K562 (cell line): ENCODE measurements at regions not wholly inside any gene's neighbourhood (a gene's known extent, or its start where the extent isn't known, plus 50 kb on each side); places are given as distances from the start of the nearest gene placed in this dataset.

ENCODE experiments used
- ATAC-seq: fragments of 200-7000 bp; cut with Tn5 transposase; 3 replicates; pipeline ENCODE4 v1.9.1; 2020; ENCODE audit warnings: moderate library complexity
- BruUV-seq: library from RNA; stranded (reverse); fragments of 400-500 nt; replicated peaks from 2 replicates; lab custom pipeline; 2021; lab: Mats Ljungman, UMichigan
- CTCF ChIA-PET: fragments of 300-600 bp; formaldehyde crosslinking; extraction: SDS; loops from one replicate; lab custom pipeline; 2021; ENCODE audit warnings: low intra/inter-chr PET ratio; lab: Yijun Ruan, JAX
- POLR2A ChIA-PET: fragments of 300-600, 350-650 bp; sonication (Branson Sonifier 250); formaldehyde crosslinking; extraction: SDS; loops from one replicate; lab custom pipeline; 2021; ENCODE audit warnings: antibody characterized with exemption, inconsistent platforms; lab: Yijun Ruan, JAX
- DNase-seq, 4 experiments: peaks; one replicate each; pipeline versions ENCODE4 v3.0.0 to v3.0.0-alpha.2; 2011 to 2018; ENCODE audit warnings: low spot score in 3 of 4, mixed read lengths in 3 of 4; ENCODE audit errors: extremely low read depth in 1 of 4
- FAIRE-seq: peaks from 2 replicates; lab custom pipeline; 2011; peaks lifted over from hg19 to GRCh38; lab: Jason Lieb, UNC
- H2AFZ ChIP-seq: 2 replicates; pipeline ENCODE4 v1.6.0; 2011; ENCODE audit warnings: low read depth, low read length, control low read depth, inconsistent platforms
- H3K27ac ChIP-seq: fragments of 200-600 bp; 3 replicates; pipeline ENCODE4 v1.8.0; 2011; ENCODE audit warnings: low read depth, mild to moderate bottlenecking, control low read depth, inconsistent platforms, low read length, moderate library complexity, mixed read lengths; ENCODE audit errors: extremely low read depth
- H3K27me3 ChIP-seq, 2 experiments: fragments of 300-600 bp in 1 of 2; 2 replicates in 1 of 2; 3 replicates in 1 of 2; pipeline versions ENCODE4 v1.6.0 to v1.8.0; 2011; ENCODE audit warnings: inconsistent platforms in 2 of 2, low read length in 2 of 2, mild to moderate bottlenecking in 1 of 2, mixed read lengths in 1 of 2, moderate library complexity in 1 of 2; ENCODE audit not compliant: control insufficient read depth in 2 of 2, insufficient read depth in 2 of 2
- H3K36me3 ChIP-seq: fragments of 300-600 bp; 3 replicates; pipeline ENCODE4 v1.8.0; 2011; ENCODE audit warnings: mild to moderate bottlenecking, low read length, inconsistent platforms; ENCODE audit not compliant: control insufficient read depth, insufficient read depth
- H3K4me1 ChIP-seq, 2 experiments: fragments of 200-600 bp in 1 of 2; replicated peaks in 1 of 2; 2 replicates in 1 of 2; 3 replicates in 1 of 2; pipeline versions ENCODE4 v1.5.1 to v1.8.0; 2011; ENCODE audit warnings: inconsistent platforms in 2 of 2, low read length in 2 of 2, mild to moderate bottlenecking in 1 of 2, mixed read lengths in 1 of 2, moderate library complexity in 1 of 2; ENCODE audit not compliant: control insufficient read depth in 2 of 2, insufficient read depth in 2 of 2
- H3K4me2 ChIP-seq: 2 replicates; pipeline ENCODE4 v1.6.1; 2011; ENCODE audit warnings: low read length, control low read depth, inconsistent platforms, mixed read lengths; ENCODE audit not compliant: insufficient read depth
- H3K4me3 ChIP-seq: fragments of 200-600 bp; sonication (generic), shearing (Covaris generic); 2 replicates; pipeline ENCODE4 v1.5.1; 2016; ENCODE audit warnings: control low read depth, inconsistent platforms
- H3K79me2 ChIP-seq: fragments of 200-600 bp; 3 replicates; pipeline ENCODE4 v1.8.0; 2011; ENCODE audit warnings: low read length, inconsistent platforms; ENCODE audit not compliant: control insufficient read depth, insufficient read depth
- H3K9ac ChIP-seq, 2 experiments: 2 replicates each; pipeline versions ENCODE4 v1.6.0 to v1.6.1; 2011; ENCODE audit warnings: low read depth in 2 of 2, low read length in 2 of 2, control low read depth in 1 of 2, inconsistent platforms in 1 of 2, mild to moderate bottlenecking in 1 of 2, mixed read lengths in 1 of 2; ENCODE audit not compliant: insufficient read depth in 1 of 2
- H3K9me1 ChIP-seq: one replicate; pipeline ENCODE4 v1.6.0; 2011; ENCODE audit warnings: inconsistent platforms, mild to moderate bottlenecking, low read length, moderate library complexity; ENCODE audit not compliant: control insufficient read depth, insufficient read depth
- H3K9me3 ChIP-seq: replicated peaks from 2 replicates; pipeline ENCODE4 v1.5.1; 2011; ENCODE audit warnings: low read depth, low read length, inconsistent platforms; ENCODE audit not compliant: control insufficient read depth, insufficient read depth
- H4K20me1 ChIP-seq: replicated peaks from 2 replicates; pipeline ENCODE4 v1.6.1; 2011; ENCODE audit warnings: low read length, inconsistent platforms, mixed read lengths; ENCODE audit not compliant: control insufficient read depth, insufficient read depth
- CBX1 ChIP-seq: sonication (generic); IDR thresholded peaks from 2 replicates; pipeline ENCODE4 v1.6.1; 2016; ENCODE audit warnings: antibody characterized with exemption, low read depth, mild to moderate bottlenecking
- HMGXB4 ChIP-seq: sonication (generic); formaldehyde crosslinking; IDR thresholded peaks from 2 replicates; pipeline ENCODE4 v1.8.1; 2023; ENCODE audit warnings: mild to moderate bottlenecking, missing genetic modification reagents
- HNRNPLL ChIP-seq: fragments of 200-400 bp; formaldehyde crosslinking; IDR thresholded peaks from 2 replicates; pipeline ENCODE4 v1.6.1; 2017; ENCODE audit warnings: low read length, low read depth, mild to moderate bottlenecking; ENCODE audit not compliant: poor library complexity, severe bottlenecking
- KDM5B ChIP-seq: fragments of 200-600 bp; sonication (generic); IDR thresholded peaks from 2 replicates; pipeline ENCODE4 v1.6.1; 2012; ENCODE audit warnings: low read depth, mild to moderate bottlenecking, moderate library complexity, low read length, control low read depth, inconsistent platforms; ENCODE audit not compliant: insufficient replicate concordance
- LCOR ChIP-seq: sonication (generic); formaldehyde crosslinking; IDR thresholded peaks from 2 replicates; pipeline ENCODE4 v1.8.0; 2022; ENCODE audit warnings: mild to moderate bottlenecking, missing genetic modification reagents
- MAFG ChIP-seq: fragments of 450-650 bp; conservative IDR thresholded peaks from 2 replicates; pipeline ENCODE4 v1.6.1; 2016; ENCODE audit warnings: missing genetic modification characterization, missing compliant biosample characterization
- POLR2AphosphoS5 ChIP-seq: IDR thresholded peaks from 2 replicates; pipeline ENCODE4 v1.6.1; 2011; ENCODE audit warnings: mild to moderate bottlenecking, low read depth, low read length, moderate library complexity; ENCODE audit not compliant: control insufficient read depth, insufficient read depth
- RAD51 ChIP-seq: fragments of 450-650 bp; IDR thresholded peaks from 2 replicates; pipeline ENCODE4 v1.7.1; 2016; ENCODE audit warnings: low read depth, mild to moderate bottlenecking, borderline replicate concordance
- TEAD1 ChIP-seq, 2 experiments: fragments of 450-650 bp in 1 of 2; sonication (generic) in 1 of 2; formaldehyde crosslinking; IDR thresholded peaks; 2 replicates each; pipeline versions ENCODE4 v1.4.0 to v1.8.0; 2020 to 2022; ENCODE audit warnings: mild to moderate bottlenecking in 2 of 2, missing genetic modification reagents in 1 of 2
- ZNF224 ChIP-seq: sonication (generic); formaldehyde crosslinking; IDR thresholded peaks from 2 replicates; pipeline ENCODE4 v1.8.0; 2022; ENCODE audit warnings: mild to moderate bottlenecking, missing genetic modification reagents
- ZNF23 ChIP-seq: fragments of 250-450 bp; sonication (Bioruptor Pico); IDR thresholded peaks from 2 replicates; pipeline ENCODE4 v1.4.0; 2020; ENCODE audit warnings: mild to moderate bottlenecking
- ZNF668 ChIP-seq: fragments of 250-450 bp; sonication (Bioruptor Pico); IDR thresholded peaks from 2 replicates; pipeline ENCODE4 v1.8.0; 2022; ENCODE audit warnings: mild to moderate bottlenecking, inconsistent platforms
- ZNF707 ChIP-seq: fragments of 250-450 bp; sonication (Bioruptor Pico); conservative IDR thresholded peaks from 2 replicates; pipeline ENCODE4 v1.8.0; 2022; ENCODE audit warnings: inconsistent platforms, mild to moderate bottlenecking, moderate library complexity
- ZNF830 ChIP-seq: fragments of 250-450 bp; sonication (Bioruptor Pico); IDR thresholded peaks from 2 replicates; pipeline ENCODE4 v1.5.0; 2021; ENCODE audit warnings: mild to moderate bottlenecking
- WGBS: fragments of 100-300 bp; shearing (Covaris generic); methylation state at CpG from one replicate; pipeline ENCODE4 v1.1.6; 2016; ENCODE audit warnings: low coverage, mixed read lengths; ENCODE audit not compliant: insufficient coverage; ENCODE audit errors: missing lambda C conversion rate; 5-methylcytosine and 5-hydroxymethylcytosine counted together
- in situ Hi-C: fragments of 300-500 bp; cut with MboI; formaldehyde crosslinking; loops from 4 replicates; pipeline ENCODE4 v1.15.0; 2018; ENCODE audit warnings: inconsistent platforms, mixed read lengths
- intact Hi-C: fragments of 100-400 bp; cut with micrococcal nuclease; formaldehyde crosslinking; loops from 2 replicates; pipeline ENCODE4 v1.14.2; 2022

- Histone ChIP-seq H3K36me3 (no peaks in the 10 kb centered on the region), H3K4me1 (no peaks in the 10 kb centered on the region), H3K9me1 (no peaks in the 10 kb centered on the region), H3K4me2 (no peak overlapping the region), H3K27me3 (no peaks in the 10 kb centered on the region; a peak in 1 of 5 replicates), H3K9me3 (no peaks in the 10 kb centered on the region), H3K4me3 (no peak overlapping the region), H3K79me2 (no peaks in the 10 kb centered on the region), H4K20me1 (no peaks in the 10 kb centered on the region), H3K27ac (no peak overlapping the region), H2AFZ (no peak overlapping the region), H3K9ac (no peak overlapping the region)
- no TSS peak for BruUV-seq
- POLR2A ChIA-PET = interaction anchor here (0.7 kb wide), 1 partner anchor 83 kb away, joined by 3 read pairs; no protein-coding TSS in a partner anchor
- no peak for DNase-seq
- in situ Hi-C loops (no loop called here), intact Hi-C loops (no loop called here)
- 2% methylated on average over 3 of the region's 3 CpGs for WGBS
- FAIRE-seq = no peak
- no peak for ATAC-seq
- CTCF ChIA-PET = no interaction called here
- TF ChIP-seq RAD51 = no peak
- no peak for TF ChIP-seq POLR2AphosphoS5
- no peak for TF ChIP-seq TEAD1 (CRISPR knock-in tag; IDR thresholded peaks at IDR 0.05)
- no peak for TF ChIP-seq HMGXB4 (CRISPR knock-in tag)
- no peak for TF ChIP-seq LCOR (CRISPR knock-in tag)
- TF ChIP-seq ZNF23 (CRISPR knock-in tag) = no peak
- no peak for TF ChIP-seq ZNF830 (CRISPR knock-in tag)
- TF ChIP-seq KDM5B = no peak
- no peak for TF ChIP-seq ZNF224 (CRISPR knock-in tag)
- TF ChIP-seq CBX1 = no peak
- TF ChIP-seq ZNF707 (CRISPR knock-in tag) = no peak
- no peak for TF ChIP-seq ZNF668 (CRISPR knock-in tag)
- no peak for TF ChIP-seq HNRNPLL
- no peak for TF ChIP-seq MAFG (tag)
These were observed 212.9 kb downstream of the MTX2 start for GRCh38 chr2:176482107-176482506.
